GM12873 (cell line): ENCODE measurements at regions not wholly inside any gene's neighbourhood (a gene's known extent, or its start where the extent isn't known, plus 50 kb on each side); places are given as distances from the start of the nearest gene placed in this dataset.

Experiments used
- TF ChIP-seq, protein P1 (sequence below): IDR thresholded peaks from 2 replicates; pipeline ENCODE4 v1.5.1; 2012; ENCODE audit warnings: low read depth, mild to moderate bottlenecking, moderate library complexity, low read length, control low read depth; ENCODE audit not compliant: insufficient read depth; ENCODE audit errors: missing control alignments

DNA sequence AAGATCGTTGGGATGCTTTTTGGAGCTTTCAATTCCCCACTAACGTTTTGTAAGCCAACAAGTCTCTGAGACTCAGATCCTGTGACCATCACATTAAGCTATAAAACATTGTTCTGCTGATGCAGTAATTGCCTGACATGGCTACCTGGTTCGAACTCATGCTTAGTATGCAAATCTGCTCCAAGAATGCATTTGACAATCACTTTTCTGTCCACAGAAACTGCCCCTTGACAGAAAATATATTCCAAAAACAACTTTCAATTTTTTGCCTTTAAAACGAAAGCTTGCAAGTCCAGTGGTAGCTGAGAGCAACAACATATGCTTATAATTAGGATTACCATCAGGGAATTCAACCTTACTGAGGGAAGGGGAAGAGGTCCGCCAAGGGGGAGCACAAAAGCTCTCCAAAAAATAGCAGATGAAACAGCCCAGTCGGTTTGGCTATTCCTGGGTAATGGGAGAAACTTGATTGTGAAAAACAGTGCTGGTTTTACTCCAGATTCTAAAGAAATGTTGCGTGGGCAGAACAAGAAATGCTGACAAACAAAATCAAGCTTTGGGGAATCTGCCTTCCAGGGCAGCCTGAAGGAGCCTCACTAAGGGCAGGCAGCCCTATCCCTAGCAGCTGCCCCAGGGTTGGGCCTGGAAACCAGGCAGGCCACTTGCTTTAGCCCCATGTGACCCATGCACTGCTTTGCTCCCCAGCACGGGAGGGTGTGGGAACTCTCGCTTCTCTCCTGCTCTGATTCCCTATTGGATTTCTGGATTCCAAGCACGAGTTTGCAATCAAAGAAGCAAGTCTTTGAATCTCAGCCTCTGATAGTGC is 160.7 kb upstream of the LDB2 start:
- TF ChIP-seq, protein P1, sequence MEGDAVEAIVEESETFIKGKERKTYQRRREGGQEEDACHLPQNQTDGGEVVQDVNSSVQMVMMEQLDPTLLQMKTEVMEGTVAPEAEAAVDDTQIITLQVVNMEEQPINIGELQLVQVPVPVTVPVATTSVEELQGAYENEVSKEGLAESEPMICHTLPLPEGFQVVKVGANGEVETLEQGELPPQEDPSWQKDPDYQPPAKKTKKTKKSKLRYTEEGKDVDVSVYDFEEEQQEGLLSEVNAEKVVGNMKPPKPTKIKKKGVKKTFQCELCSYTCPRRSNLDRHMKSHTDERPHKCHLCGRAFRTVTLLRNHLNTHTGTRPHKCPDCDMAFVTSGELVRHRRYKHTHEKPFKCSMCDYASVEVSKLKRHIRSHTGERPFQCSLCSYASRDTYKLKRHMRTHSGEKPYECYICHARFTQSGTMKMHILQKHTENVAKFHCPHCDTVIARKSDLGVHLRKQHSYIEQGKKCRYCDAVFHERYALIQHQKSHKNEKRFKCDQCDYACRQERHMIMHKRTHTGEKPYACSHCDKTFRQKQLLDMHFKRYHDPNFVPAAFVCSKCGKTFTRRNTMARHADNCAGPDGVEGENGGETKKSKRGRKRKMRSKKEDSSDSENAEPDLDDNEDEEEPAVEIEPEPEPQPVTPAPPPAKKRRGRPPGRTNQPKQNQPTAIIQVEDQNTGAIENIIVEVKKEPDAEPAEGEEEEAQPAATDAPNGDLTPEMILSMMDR: no peak

DNA sequence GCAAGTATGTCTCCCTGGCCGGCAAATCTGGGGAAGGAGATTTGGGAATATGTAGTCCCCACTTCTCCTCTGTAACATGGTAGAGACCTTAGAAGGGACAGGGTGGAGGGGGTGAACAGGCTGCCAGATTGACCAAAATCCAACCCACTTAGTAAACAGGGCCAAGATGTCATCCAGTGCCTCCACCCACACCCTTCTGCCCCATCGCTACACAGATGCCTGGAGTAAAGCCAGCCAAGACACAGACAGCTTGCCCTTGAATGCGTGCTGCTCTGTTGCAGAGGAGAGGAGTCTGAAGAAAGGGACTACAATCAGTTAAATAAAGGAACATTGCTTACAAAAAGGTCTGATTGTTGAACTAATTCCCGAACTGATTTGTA is 160.1 kb upstream of the LDB2 start:
- TF ChIP-seq, protein P1: no peak

DNA sequence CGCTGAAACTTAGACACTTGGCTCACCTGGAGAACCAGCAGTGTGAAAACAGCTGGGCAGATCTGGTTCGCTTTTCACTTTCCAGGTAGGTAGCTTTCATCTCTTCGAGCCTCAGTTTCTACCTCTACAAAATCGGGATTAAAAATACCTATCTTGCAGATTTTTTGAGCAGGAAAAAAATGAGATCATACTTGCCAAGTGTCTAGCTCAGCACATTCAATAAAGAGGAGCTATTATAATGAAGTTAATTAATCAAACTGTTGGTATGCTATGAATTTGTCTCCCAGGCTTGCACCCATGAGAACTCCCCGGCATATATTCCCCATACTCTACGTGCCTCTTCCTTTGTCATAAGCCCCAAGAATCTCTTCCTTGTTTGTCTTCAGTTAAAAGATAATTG is 158.6 kb upstream of the LDB2 start:
- TF ChIP-seq, protein P1: no peak

DNA sequence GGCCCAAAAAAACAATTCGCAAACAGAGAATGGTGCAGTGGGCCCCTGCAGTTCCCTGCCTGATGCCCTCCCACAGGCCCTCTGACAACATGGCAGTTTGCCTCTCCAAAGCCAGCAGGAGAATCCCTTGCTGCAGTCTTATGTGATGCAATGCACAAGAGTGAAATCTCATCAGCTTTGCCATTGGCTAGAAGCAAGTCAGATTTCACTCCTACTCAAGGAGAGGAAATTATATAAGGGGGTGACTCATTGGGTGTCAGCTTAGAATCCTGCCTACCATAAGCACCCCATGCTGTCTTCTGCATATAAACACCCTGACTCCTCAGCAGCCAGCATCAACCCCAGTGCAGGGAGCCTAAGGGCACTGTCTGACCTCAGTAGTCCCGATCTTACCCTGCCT is 157.3 kb upstream of the LDB2 start:
- TF ChIP-seq, protein P1: no peak

DNA sequence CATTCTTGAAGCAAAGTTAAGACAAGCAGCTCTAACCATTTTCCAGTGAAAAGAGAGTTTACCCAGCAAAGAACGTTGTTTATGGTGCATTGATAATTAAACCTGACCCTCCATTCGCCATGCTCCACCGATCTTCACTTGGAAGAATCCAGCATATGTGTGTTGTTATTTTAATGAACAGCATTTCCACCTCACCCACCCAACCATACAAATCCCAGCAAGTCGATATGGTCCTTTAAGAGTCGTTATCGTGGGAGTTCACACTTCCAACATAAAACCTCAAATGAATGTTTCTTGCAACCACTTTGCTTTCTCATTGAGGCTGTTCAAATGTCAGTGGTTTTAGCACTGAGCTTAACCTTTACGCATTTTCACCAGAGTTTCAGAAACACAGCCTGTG is 147.4 kb upstream of the LDB2 start:
- TF ChIP-seq, protein P1: no peak

DNA sequence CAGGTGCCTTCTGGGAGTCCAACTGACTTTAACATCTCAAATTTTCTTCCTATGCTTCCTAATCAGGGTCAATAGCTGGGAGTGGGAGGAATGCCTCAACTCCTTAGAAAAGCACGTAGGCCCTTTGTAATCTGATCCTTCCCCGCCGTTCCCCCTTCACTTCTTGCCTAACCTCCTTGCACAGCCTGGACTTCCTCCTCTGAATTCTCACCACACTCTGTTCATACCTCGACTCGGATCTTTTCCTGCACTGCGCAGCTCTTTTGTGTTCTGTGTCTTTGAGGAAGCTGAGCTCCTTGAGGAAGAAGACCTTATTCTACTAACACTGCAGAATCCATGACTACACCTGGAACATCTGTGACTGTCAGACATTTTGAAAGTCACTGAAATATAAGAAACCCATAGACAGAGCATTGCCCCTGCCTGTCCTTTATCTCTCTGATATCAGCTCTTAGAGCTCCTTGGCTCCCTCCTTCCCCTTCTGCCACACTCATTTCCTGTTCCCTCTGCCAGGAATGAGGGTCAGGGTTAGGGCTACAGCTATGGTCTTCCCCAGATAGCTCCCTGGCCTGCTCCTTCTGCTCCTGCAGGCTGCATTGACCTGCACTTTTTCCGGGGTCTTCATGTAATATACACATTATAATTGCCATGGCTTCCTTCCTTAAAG is 140.2 kb upstream of the LDB2 start:
- TF ChIP-seq, protein P1: no peak

DNA sequence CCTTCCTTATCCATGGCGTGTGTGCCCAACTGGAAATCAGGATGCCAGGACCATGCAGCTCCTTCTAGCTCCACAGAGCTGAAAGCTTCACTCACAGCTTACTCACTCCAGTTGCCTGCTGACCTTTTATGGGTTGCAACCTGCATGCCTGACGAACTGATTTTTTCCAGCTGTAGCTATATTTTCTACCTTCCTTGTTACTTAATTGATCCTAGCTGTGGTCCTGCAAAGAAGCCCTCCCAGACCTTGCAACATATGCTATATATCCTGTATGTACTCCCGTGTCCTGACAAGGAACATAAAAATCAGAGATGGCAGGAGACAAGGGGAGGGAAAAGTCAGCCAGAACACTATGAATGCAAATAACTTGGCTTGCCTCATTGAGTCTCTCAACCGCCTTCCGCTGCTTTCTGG is 135.3 kb upstream of the LDB2 start:
- TF ChIP-seq, protein P1: no peak
